ENCODE measurements at regions not wholly inside any gene's neighbourhood (a gene's known extent, or its start where the extent isn't known, plus 50 kb on each side); places are given as distances from the start of the nearest gene placed in this dataset.

- TF ChIP-seq ZC3H4 (CRISPR knock-in tag; IDR thresholded peaks at IDR 0.05; ENCODE audit: borderline replicate concordance) (no peak), HDAC1 (IDR thresholded peaks at IDR 0.05) (no peak), SFPQ (IDR thresholded peaks at IDR 0.05; ENCODE audit: low read depth, low read length) (no peak), ZKSCAN8 (CRISPR knock-in tag; IDR thresholded peaks at IDR 0.05) (no peak), ZBTB5 (IDR thresholded peaks at IDR 0.05) (no peak), CBX5 (IDR thresholded peaks at IDR 0.05; ENCODE audit: borderline replicate concordance, low read depth) (no peak)
Observed at GRCh38 chr12:131510431-131510830, 200.5 kb upstream of the SFSWAP start (continued).

GRCh38 chr12:131511391-131511802 is 199.5 kb upstream of the SFSWAP start:
- in situ Hi-C loops (cut with MboI), result no loop called here
- 0 out of 4 replicates have a peak overlapping the region, but pooled peaks of 1 of the 2 experiments have one; percentile 50 for H3K9ac ChIP-seq (ENCODE audit: insufficient read depth in 1 of 2, low read depth in 2 of 2, low read length in 2 of 2)
- no peak for DNase-seq (ENCODE audit: extremely low read depth in 1 of 4, low spot score in 3 of 4)
- no peaks in the 10 kb centered on the region for H3K36me3 ChIP-seq (ENCODE audit: control insufficient read depth, insufficient read depth, low read length)
- H3K79me2 ChIP-seq (ENCODE audit: control insufficient read depth, insufficient read depth, low read length), result no peaks in the 10 kb centered on the region
- no peaks in the 10 kb centered on the region for H3K9me3 ChIP-seq (replicated peaks; ENCODE audit: control insufficient read depth, insufficient read depth, low read depth, low read length)
- no peak overlapping the region for H2AFZ ChIP-seq (ENCODE audit: low read depth, low read length)
- no peaks in the 10 kb centered on the region; the same call in 1 of the 2 replicates for H4K20me1 ChIP-seq (replicated peaks; ENCODE audit: control insufficient read depth, insufficient read depth, low read length)
- ChIA-PET CTCF (ENCODE audit: low intra/inter-chr PET ratio) (no interaction called here), POLR2A (no interaction called here)
- WGBS (ENCODE audit: insufficient coverage, low coverage, missing lambda C conversion rate), result 2% methylated on average over 7 of the region's 7 CpGs
- H3K9me1 ChIP-seq (ENCODE audit: control insufficient read depth, insufficient read depth, low read length), result no peaks in the 10 kb centered on the region
- H3K27ac ChIP-seq (ENCODE audit: extremely low read depth, low read depth, low read length), result no peak overlapping the region
- TF ChIP-seq EGR1 (conservative IDR thresholded peaks at IDR 0.05) (peak; percentile 26; the same call in 1 of the 2 replicates), ETV1 (tag; conservative IDR thresholded peaks at IDR 0.05; ENCODE audit: low read depth) (0 out of 2 replicates have a peak, but pooled peaks have one; percentile 6), MYBL2 (IDR thresholded peaks at IDR 0.05; ENCODE audit: low read depth) (no peak), MYBL2 (CRISPR knock-in tag; IDR thresholded peaks at IDR 0.05; ENCODE audit: borderline replicate concordance) (no peak)
- H3K27me3 ChIP-seq (ENCODE audit: control insufficient read depth in 2 of 2, insufficient read depth in 2 of 2, low read length in 2 of 2), result peaks cover 13 to 50% of the 10 kb centered on the region in 2 experiments; a peak in 3 of 5 replicates
- intact Hi-C loops (cut with micrococcal nuclease), result no loop called here
- FAIRE-seq, result peak; percentile 44
- H3K4me1 ChIP-seq (replicated peaks in 1 of 2; ENCODE audit: control insufficient read depth in 2 of 2, insufficient read depth in 2 of 2, low read length in 2 of 2), result no peaks in the 10 kb centered on the region
- no peak overlapping the region for H3K4me3 ChIP-seq
- BruUV-seq (replicated peaks), result no TSS peak
- H3K4me2 ChIP-seq (ENCODE audit: insufficient read depth, low read length), result no peak overlapping the region
- no peak for ATAC-seq
